Astrocyte of the cerebellum (primary cell): ENCODE measurements at regions not wholly inside any gene's neighbourhood (a gene's known extent, or its start where the extent isn't known, plus 50 kb on each side); places are given as distances from the start of the nearest gene placed in this dataset.
"Not testable (repeated sequence)": the region's sequence is repeated elsewhere in the genome, so short reads cannot be mapped to it uniquely, and the experiment has no call there.

Experiments used
- DNase-seq: peaks from one replicate; pipeline ENCODE4 v3.0.0-alpha.2; 2011; ENCODE audit warnings: low read depth
- H3K4me3 ChIP-seq: 2 replicates; pipeline ENCODE4 v1.5.1; 2011; ENCODE audit warnings: mild to moderate bottlenecking, low read depth, low read length, moderate library complexity
- CTCF ChIP-seq: IDR thresholded peaks from 2 replicates; pipeline ENCODE4 v1.5.1; 2012; ENCODE audit warnings: low read length, low read depth, moderate library complexity, mild to moderate bottlenecking; ENCODE audit errors: missing control alignments
- in situ Hi-C: cut with HindIII; loops from 2 replicates; pipeline ENCODE4 v1.10.0; 2017; ENCODE audit warnings: low sequenced_read_pairs

- in situ Hi-C loops = no loop called here
- TF ChIP-seq CTCF = no peak
- DNase-seq = no peak
- H3K4me3 ChIP-seq = no peak overlapping the region
These were observed 96.1 kb upstream of the ZC3H11B start for GRCh38 chr1:219708919-219709543.

GRCh38 chr1:219707885-219708284 lies 95.0 kb upstream of the ZC3H11B start:
- H3K4me3 ChIP-seq, in situ Hi-C loops, DNase-seq: not testable (repeated sequence)

GRCh38 chr1:219704331-219704730 lies 91.4 kb upstream of the ZC3H11B start:
- in situ Hi-C loops, H3K4me3 ChIP-seq, DNase-seq: not testable (repeated sequence)

- TF ChIP-seq CTCF = no peak
- no peak overlapping the region for H3K4me3 ChIP-seq
- DNase-seq = no peak
- in situ Hi-C loops = no loop called here
These were observed 90.4 kb upstream of the ZC3H11B start for GRCh38 chr1:219703368-219703639.

- in situ Hi-C loops = no loop called here
- no peak for DNase-seq
- TF ChIP-seq CTCF = no peak
These were observed 88.6 kb upstream of the ZC3H11B start for GRCh38 chr1:219701476-219701875.

GRCh38 chr1:219699870-219700269 lies 87.0 kb upstream of the ZC3H11B start:
- TF ChIP-seq CTCF = no peak
- in situ Hi-C loops = no loop called here
- DNase-seq = peak; percentile 75
- no peak overlapping the region for H3K4me3 ChIP-seq

More at GRCh38 chr1:219701476-219701875, 88.6 kb upstream of the ZC3H11B start:
- no peak overlapping the region for H3K4me3 ChIP-seq

GRCh38 chr1:219697682-219698081 lies 84.8 kb upstream of the ZC3H11B start:
- H3K4me3 ChIP-seq = no peak overlapping the region
- DNase-seq = no peak
- in situ Hi-C loops = no loop called here
- no peak for TF ChIP-seq CTCF

GRCh38 chr1:219692981-219693380 lies 80.1 kb upstream of the ZC3H11B start:
- in situ Hi-C loops = no loop called here
- no peak for DNase-seq
- TF ChIP-seq CTCF = no peak
- no peak overlapping the region for H3K4me3 ChIP-seq
